Stimulated activated naive CD4-positive, alpha-beta T cell (primary cell): ENCODE measurements at regions not wholly inside any gene's neighbourhood (a gene's known extent, or its start where the extent isn't known, plus 50 kb on each side); places are given as distances from the start of the nearest gene placed in this dataset.

ENCODE experiments used
- DNase-seq, 6 experiments: peaks; one replicate each; lab custom pipeline; 2025; lab: John Stamatoyannopoulos, UW

GRCh38 chr4:81881855-81882621 is 410.3 kb upstream of the RASGEF1B start:
- DNase-seq = no peak

- DNase-seq = no peak
These were observed 404.4 kb upstream of the RASGEF1B start for GRCh38 chr4:81876106-81876505.

GRCh38 chr4:81874661-81875515 is 403.2 kb upstream of the RASGEF1B start:
- no peak for DNase-seq

GRCh38 chr4:81870275-81870674 is 398.6 kb upstream of the RASGEF1B start:
- no peak for DNase-seq

- DNase-seq = no peak
These were observed 388.4 kb upstream of the RASGEF1B start for GRCh38 chr4:81860111-81860510.

GRCh38 chr4:81854406-81854805 is 382.7 kb upstream of the RASGEF1B start:
- DNase-seq = no peak

GRCh38 chr4:81852031-81852715 is 380.5 kb upstream of the RASGEF1B start:
- no peak for DNase-seq

- no peak for DNase-seq
These were observed 379.0 kb upstream of the RASGEF1B start for GRCh38 chr4:81850701-81851100.

- DNase-seq = no peak
These were observed 374.1 kb upstream of the RASGEF1B start for GRCh38 chr4:81845761-81846160.

GRCh38 chr4:81845273-81845672 is 373.6 kb upstream of the RASGEF1B start:
- no peak for DNase-seq

- peak; percentile 13 to 71 (median 40) for DNase-seq
These were observed 373.0 kb upstream of the RASGEF1B start for GRCh38 chr4:81844717-81845116.

- no peak for DNase-seq
These were observed 367.8 kb upstream of the RASGEF1B start for GRCh38 chr4:81839347-81840042.

GRCh38 chr4:81838586-81838985 is 366.9 kb upstream of the RASGEF1B start:
- no peak for DNase-seq

- DNase-seq = no peak
These were observed 365.0 kb upstream of the RASGEF1B start for GRCh38 chr4:81836716-81837115.

GRCh38 chr4:81833576-81833975 is 361.9 kb upstream of the RASGEF1B start:
- no peak for DNase-seq

GRCh38 chr4:81828991-81829390 is 357.3 kb upstream of the RASGEF1B start:
- no peak for DNase-seq

GRCh38 chr4:81827577-81828202 is 356.0 kb upstream of the RASGEF1B start:
- DNase-seq = no peak

GRCh38 chr4:81826817-81827424 is 355.2 kb upstream of the RASGEF1B start:
- DNase-seq = no peak

GRCh38 chr4:81826335-81826734 is 354.6 kb upstream of the RASGEF1B start:
- DNase-seq = no peak

- no peak for DNase-seq
These were observed 346.7 kb upstream of the RASGEF1B start for GRCh38 chr4:81818385-81818920.
